GM06990 (cell line): ENCODE measurements at regions not wholly inside any gene's neighbourhood (a gene's known extent, or its start where the extent isn't known, plus 50 kb on each side); places are given as distances from the start of the nearest gene placed in this dataset.

Experiments
- DNase-seq: peaks from one replicate; pipeline ENCODE4 v3.0.0-alpha.2; 2011; ENCODE audit not compliant: insufficient read length; ENCODE audit errors: extremely low read depth
- H3K27me3 ChIP-seq: replicated peaks from 2 replicates; pipeline ENCODE4 v1.6.0; 2011; ENCODE audit warnings: low read length; ENCODE audit not compliant: control insufficient read depth, insufficient read depth
- H3K36me3 ChIP-seq: 2 replicates; pipeline ENCODE4 v1.5.1; 2011; ENCODE audit warnings: low read length; ENCODE audit not compliant: control insufficient read depth, insufficient read depth
- H3K4me3 ChIP-seq: replicated peaks from 2 replicates; pipeline ENCODE4 v1.5.1; 2011; ENCODE audit warnings: low read depth, mild to moderate bottlenecking, control low read depth, low read length
- CTCF ChIP-seq: IDR thresholded peaks from 2 replicates; pipeline ENCODE4 v1.5.1; 2011; ENCODE audit warnings: low read length, control low read depth, mild to moderate bottlenecking, inconsistent platforms; ENCODE audit not compliant: insufficient read depth, poor library complexity, severe bottlenecking

- no peaks in the 10 kb centered on the region for H3K36me3 ChIP-seq
- no peak overlapping the region for H3K4me3 ChIP-seq
- TF ChIP-seq CTCF: no peak
- no peaks in the 10 kb centered on the region for H3K27me3 ChIP-seq
- DNase-seq: no peak
These were observed 546.5 kb downstream of the KLHL13 start for GRCh38 chrX:117570160-117570559.

- no peaks in the 10 kb centered on the region for H3K36me3 ChIP-seq
- H3K27me3 ChIP-seq: no peaks in the 10 kb centered on the region
- DNase-seq: no peak
- TF ChIP-seq CTCF: no peak
- H3K4me3 ChIP-seq: no peak overlapping the region
These were observed 548.4 kb downstream of the KLHL13 start for GRCh38 chrX:117568238-117568637.

- Histone ChIP-seq H3K27me3 (no peaks in the 10 kb centered on the region), H3K36me3 (no peaks in the 10 kb centered on the region), H3K4me3 (no peak overlapping the region)
- TF ChIP-seq CTCF: no peak
- DNase-seq: no peak
These were observed 572.7 kb downstream of the KLHL13 start for GRCh38 chrX:117543885-117544284.

GRCh38 chrX:117539090-117539418 is 577.6 kb downstream of the KLHL13 start:
- no peak for TF ChIP-seq CTCF
- no peak for DNase-seq
- Histone ChIP-seq H3K27me3 (no peaks in the 10 kb centered on the region), H3K36me3 (no peaks in the 10 kb centered on the region), H3K4me3 (no peak overlapping the region)

- Histone ChIP-seq H3K36me3 (no peaks in the 10 kb centered on the region), H3K27me3 (no peaks in the 10 kb centered on the region), H3K4me3 (no peak overlapping the region)
- no peak for DNase-seq
- TF ChIP-seq CTCF: no peak
These were observed 578.2 kb downstream of the KLHL13 start for GRCh38 chrX:117538178-117539089.
